Skin of body (tissue), 1 donor: ENCODE measurements at regions not wholly inside any gene's neighbourhood (a gene's known extent, or its start where the extent isn't known, plus 50 kb on each side); places are given as distances from the start of the nearest gene placed in this dataset.

ENCODE experiments used
- DNase-seq: peaks from one replicate; lab custom pipeline; 2025; lab: John Stamatoyannopoulos, UW

GRCh38 chr14:54090274-54090673, 133.6 kb upstream of the BMP4 start:
- DNase-seq, result no peak

DNA sequence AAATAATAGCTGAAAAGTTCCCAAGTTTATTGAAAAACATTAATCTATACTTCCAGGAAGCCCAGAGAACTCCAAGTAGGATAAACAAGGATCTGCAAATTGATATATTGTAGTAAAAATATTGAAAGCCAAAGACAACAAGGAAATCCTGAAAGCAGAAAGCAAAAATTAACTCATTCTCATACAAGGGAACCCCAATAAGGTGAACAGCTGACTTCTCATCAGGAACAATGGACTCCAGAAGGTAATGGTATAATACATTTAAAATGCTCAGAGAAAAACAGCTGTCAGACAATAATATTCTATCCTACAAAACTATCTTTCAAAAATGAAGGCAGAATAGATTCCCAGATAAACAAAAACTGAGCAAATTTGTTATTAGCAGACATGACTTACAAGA, 138.1 kb upstream of the BMP4 start:
- DNase-seq, result no peak

- DNase-seq, result no peak
Measured at GRCh38 chr14:54098536-54098935, 141.9 kb upstream of the BMP4 start.

- no peak for DNase-seq
Measured at GRCh38 chr14:54102051-54102456, 145.4 kb upstream of the BMP4 start.

DNA sequence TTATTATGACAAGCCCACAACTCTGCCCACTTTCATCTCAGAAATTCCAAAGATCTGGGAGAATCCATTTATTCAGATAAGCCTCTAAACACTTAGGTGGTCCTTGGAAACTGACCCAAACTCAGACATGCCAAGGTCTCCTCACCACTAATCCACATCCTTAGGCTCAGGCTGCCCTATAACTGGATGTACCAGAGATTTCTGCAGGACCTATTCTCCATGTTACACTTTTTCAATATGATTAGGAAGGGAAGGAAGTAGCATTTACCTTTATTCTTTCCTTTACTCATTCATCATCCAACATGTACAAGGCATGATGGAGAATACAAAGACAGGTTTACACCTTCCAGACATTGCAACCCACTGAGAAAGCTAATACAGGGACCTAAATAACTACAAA, 145.9 kb upstream of the BMP4 start:
- DNase-seq, result no peak

- DNase-seq, result no peak
Measured at GRCh38 chr14:54104601-54105145, 148.0 kb upstream of the BMP4 start.

DNA sequence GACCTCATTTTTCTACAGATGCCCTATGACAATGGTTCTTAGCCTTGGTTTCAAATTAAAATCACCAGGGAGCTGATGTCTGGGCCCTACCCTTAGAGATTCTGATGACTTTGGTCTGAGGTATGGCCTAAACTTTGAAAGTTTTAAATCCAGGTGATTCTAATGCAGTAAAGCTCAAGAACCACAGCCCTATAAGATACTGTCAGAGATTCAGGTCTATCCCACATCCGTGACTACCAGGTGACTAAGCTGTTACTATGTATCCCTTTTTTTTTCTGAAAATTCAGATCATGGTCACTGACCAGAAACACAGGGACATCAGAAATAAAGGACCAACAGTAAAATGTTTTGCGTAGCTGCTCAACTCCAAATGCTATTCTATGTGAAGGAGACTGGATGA, 148.8 kb upstream of the BMP4 start:
- DNase-seq, result no peak

GRCh38 chr14:54105898-54106297, 149.3 kb upstream of the BMP4 start:
- no peak for DNase-seq

GRCh38 chr14:54106661-54107377, 150.2 kb upstream of the BMP4 start:
- DNase-seq, result no peak

DNA sequence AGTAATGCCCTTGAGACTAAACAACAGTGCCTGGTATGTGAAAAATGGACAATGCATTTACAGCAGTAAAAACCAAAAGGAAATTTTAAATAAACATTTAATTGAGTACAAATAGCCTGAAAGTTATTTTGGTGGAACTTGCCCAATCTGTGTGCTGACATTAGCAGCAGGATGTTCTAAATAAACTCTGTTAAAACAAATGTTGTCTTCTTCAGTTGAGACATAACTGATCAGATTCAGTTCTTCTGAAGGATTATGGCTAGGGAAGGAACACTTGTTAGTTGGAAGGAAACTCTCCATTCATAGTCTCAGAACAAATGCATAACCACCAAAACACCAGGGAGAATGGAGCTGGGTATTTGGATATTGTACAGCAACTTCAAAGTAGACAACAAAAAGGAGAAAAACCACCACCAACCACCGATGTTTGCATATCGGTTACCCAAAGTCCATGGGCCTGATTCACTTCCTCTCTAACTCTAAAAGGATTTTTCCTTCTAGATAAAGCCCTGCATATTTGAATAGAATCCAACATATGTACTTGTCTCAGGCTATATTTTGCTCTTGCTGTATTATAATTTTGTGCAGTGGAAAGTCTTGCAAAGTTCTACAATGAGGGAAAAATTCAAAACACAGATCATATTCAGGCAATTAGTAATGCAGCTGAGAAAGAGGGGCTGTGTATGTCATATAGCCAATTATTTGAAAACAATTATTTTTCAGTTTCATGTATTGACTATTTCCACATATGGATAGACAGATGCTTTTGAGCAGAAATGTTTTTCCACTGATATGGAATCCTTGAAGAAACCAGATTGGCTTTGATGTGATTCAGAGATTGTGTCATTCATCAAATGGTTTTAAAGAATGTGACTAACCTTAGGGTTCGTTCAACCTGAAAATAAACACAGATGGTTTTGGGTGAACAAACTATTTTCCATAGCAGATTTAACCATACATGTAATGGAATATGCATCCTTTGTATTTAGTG, 152.2 kb upstream of the BMP4 start:
- peak; percentile 56 for DNase-seq

DNA sequence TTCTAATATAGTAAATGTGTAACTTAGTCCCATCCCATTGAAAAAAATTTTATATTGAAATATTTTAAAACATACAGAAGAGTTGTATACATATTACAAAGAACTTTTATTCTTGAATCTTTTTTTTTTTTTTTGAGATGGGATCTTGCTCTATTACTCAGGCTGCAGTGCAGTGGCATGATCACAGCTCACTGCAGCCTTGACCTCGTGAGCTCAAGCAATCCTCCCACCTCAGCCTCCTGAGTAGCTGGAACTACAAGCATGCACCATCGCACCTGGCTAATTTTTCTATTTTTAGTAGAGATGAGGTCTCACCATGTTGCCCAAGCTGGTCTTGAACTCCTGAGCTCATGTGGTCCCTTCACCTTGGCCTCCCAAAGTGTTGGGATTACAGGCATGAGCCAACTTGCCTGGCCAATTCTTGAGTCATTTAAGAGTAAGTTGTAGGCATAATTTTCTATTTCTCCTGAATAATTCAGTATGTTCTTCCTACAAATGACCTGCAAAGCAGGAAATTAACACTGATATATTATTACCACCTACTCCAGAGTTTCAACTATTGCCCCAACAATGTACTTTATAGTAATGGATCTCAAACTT, 153.0 kb upstream of the BMP4 start:
- no peak for DNase-seq

GRCh38 chr14:54114941-54115340, 158.3 kb upstream of the BMP4 start:
- DNase-seq, result no peak

DNA sequence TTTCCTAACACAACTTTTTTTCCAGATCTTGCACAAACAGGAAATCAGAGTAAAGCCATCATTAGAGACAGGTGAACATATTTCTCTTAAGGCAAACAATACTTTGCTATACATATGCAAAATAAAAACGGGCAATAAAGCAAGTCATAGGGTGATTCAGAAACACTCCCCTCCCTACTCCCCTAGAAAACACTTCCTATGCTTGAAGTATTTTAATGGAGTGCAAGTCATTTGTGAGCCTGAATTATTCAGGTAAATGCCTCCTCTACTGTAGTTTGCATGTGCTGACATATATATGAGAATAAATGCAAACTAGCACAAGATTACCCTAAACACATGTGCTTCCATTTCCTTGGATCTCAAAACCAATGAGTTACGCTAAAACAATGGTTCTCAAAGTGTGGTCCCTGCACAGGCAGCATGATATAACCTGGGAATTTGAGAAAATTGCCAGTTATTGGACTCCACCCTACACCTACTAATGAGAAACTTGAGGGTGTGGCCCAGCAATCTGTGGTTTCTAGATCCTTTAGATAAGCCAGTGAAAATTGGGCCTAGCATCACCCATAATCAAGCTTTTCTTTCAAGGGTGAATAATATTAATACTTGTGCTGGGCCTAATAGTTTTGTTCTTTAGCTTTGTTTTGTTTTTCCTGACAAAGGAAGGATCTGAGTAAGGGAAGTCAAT, 159.7 kb upstream of the BMP4 start:
- no peak for DNase-seq

- no peak for DNase-seq
Measured at GRCh38 chr14:54116972-54117371, 160.3 kb upstream of the BMP4 start.

GRCh38 chr14:54117396-54117795, 160.8 kb upstream of the BMP4 start:
- peak; percentile 38 for DNase-seq

DNA sequence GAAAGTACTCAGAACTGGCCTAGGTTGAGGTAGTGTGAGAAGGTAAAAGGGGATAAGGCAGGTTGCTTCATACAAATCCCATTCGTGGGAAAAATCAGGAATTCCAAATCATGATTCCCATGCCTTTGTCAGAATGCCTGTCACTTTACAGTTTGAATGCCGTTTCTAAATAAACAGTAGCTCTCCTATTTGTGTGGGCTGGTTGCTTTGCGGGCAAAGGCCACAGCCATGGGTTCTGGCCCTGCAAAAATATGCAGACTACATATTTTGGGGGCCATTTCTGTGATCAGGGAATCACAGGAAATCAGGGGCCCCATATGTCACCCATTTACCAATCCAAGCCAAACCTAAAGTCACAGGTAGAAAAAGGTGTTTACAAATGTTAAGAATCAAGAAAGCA, 161.3 kb upstream of the BMP4 start:
- no peak for DNase-seq

GRCh38 chr14:54120260-54120659, 163.6 kb upstream of the BMP4 start:
- no peak for DNase-seq

- DNase-seq, result peak; percentile 6
Measured at GRCh38 chr14:54121466-54122027, 164.9 kb upstream of the BMP4 start.

DNA sequence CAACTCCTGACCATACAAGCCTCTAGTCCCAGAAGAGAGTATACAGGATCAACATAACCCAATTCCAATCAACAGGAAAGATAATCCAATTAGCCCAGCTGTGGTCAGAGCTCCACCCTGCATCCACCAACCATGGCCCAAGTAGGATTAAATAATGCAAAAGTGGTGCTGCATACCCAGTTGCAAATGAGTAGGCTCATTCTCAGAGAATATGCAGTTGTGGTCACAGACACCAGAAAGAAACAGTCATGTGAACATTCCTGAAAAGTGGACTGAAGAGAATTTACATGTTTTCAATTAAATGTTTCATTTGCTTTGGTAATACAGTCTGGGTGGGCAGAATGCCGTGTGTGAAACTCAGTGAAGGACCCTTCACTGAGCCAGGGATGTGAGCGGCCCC, 167.2 kb upstream of the BMP4 start:
- no peak for DNase-seq

DNA sequence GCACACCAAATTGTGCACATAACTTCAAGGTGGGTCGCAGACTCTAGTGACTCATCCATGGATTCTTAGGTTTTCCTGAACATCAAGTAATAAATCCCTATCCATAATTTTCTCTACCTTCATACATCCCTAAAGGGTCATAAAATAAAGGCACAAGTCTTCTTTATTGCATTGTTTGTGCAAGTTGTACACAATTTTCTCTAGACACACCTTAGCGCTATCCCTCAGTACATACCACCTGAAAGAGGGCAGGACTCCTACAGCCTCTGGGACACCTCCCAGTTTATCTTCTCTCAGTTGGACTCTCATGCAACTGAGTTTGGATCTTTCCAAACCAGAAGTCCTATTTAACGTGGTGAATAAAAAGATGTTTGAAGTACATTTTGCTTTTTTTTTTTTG, 168.5 kb upstream of the BMP4 start:
- DNase-seq, result no peak

- no peak for DNase-seq
Measured at GRCh38 chr14:54126947-54127346, 170.3 kb upstream of the BMP4 start.
